ENCODE measurements at regions not wholly inside any gene's neighbourhood (a gene's known extent, or its start where the extent isn't known, plus 50 kb on each side); places are given as distances from the start of the nearest gene placed in this dataset.

DNA sequence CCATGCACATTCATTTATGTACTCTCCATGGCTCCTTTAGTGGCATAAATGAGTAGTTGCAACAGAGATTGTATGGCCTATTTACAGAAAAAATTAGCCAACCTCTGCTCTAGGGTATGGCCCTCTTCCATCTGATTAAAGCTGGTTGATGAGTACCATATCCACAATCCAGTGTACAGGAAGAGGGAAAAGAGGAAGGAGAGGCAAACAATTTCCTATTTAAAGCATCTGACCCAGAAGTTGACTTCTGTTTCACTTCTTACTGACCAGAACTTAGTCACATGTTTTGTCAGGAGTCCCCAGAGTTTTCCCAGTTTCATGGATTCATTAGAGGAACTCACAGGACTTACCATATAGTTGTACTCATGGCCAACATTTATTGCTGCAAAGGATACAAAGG, 68.6 kb upstream of the STARD4 start:
- H3K4me2 ChIP-seq (ENCODE audit: low read length): no peak overlapping the region
- no peaks in the 10 kb centered on the region for H3K79me2 ChIP-seq (ENCODE audit: insufficient read depth, low read length)
- no peaks in the 10 kb centered on the region for H3K9me2 ChIP-seq (ENCODE audit: low read depth, low read length)
- H3K36me3 ChIP-seq (ENCODE audit: insufficient read depth, low read length): no peaks in the 10 kb centered on the region
- H3K27ac ChIP-seq (ENCODE audit: low read depth, low read length, poor library complexity, severe bottlenecking): no peak overlapping the region
- no peak overlapping the region for H3K4me3 ChIP-seq (ENCODE audit: low read depth, low read length, poor library complexity, severe bottlenecking)
- no peaks in the 10 kb centered on the region for H3K9me3 ChIP-seq (ENCODE audit: low read length)
- H3F3A ChIP-seq (ENCODE audit: insufficient read depth, low read length): no peaks in the 10 kb centered on the region
- TF ChIP-seq EZH2 (IDR thresholded peaks at IDR 0.05; ENCODE audit: borderline replicate concordance, low read length): no peak
- TF ChIP-seq, protein P1, sequence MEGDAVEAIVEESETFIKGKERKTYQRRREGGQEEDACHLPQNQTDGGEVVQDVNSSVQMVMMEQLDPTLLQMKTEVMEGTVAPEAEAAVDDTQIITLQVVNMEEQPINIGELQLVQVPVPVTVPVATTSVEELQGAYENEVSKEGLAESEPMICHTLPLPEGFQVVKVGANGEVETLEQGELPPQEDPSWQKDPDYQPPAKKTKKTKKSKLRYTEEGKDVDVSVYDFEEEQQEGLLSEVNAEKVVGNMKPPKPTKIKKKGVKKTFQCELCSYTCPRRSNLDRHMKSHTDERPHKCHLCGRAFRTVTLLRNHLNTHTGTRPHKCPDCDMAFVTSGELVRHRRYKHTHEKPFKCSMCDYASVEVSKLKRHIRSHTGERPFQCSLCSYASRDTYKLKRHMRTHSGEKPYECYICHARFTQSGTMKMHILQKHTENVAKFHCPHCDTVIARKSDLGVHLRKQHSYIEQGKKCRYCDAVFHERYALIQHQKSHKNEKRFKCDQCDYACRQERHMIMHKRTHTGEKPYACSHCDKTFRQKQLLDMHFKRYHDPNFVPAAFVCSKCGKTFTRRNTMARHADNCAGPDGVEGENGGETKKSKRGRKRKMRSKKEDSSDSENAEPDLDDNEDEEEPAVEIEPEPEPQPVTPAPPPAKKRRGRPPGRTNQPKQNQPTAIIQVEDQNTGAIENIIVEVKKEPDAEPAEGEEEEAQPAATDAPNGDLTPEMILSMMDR (IDR thresholded peaks at IDR 0.05; ENCODE audit: low read length): no peak
- no peaks in the 10 kb centered on the region for H3K4me1 ChIP-seq (ENCODE audit: insufficient read depth, low read length, severe bottlenecking)
- H3K9ac ChIP-seq (ENCODE audit: low read length): no peak overlapping the region
- H3K27me3 ChIP-seq (ENCODE audit: insufficient read depth, low read length): no peaks in the 10 kb centered on the region
- H2AFZ ChIP-seq (ENCODE audit: low read length): no peak overlapping the region
- H4K20me1 ChIP-seq (ENCODE audit: insufficient read depth, low read length): no peaks in the 10 kb centered on the region

DNA sequence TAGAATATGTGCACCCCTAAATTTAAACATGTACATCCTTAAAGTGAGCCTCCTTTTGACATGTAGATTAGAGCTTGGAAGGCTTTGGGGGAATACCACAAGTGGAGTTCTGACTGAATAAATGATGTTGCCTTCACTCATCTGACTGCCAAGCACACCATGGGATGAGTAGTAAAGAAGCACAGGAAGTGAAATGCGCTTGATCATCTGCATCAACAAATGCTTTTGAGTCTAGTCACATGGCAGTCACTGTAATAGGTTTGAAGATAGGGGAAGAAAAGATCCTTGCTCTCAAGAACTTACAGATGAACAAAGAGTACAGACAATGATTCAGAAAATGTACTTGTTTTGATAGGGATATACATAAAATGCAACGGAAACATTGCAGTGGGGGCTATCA, 62.0 kb upstream of the STARD4 start:
- Histone ChIP-seq H3F3A (ENCODE audit: insufficient read depth, low read length) (no peaks in the 10 kb centered on the region), H3K27ac (ENCODE audit: low read depth, low read length, poor library complexity, severe bottlenecking) (no peak overlapping the region), H4K20me1 (ENCODE audit: insufficient read depth, low read length) (no peaks in the 10 kb centered on the region), H3K4me2 (ENCODE audit: low read length) (no peak overlapping the region), H3K4me3 (ENCODE audit: low read depth, low read length, poor library complexity, severe bottlenecking) (no peak overlapping the region), H2AFZ (ENCODE audit: low read length) (no peak overlapping the region), H3K79me2 (ENCODE audit: insufficient read depth, low read length) (no peaks in the 10 kb centered on the region), H3K9ac (ENCODE audit: low read length) (no peak overlapping the region), H3K36me3 (ENCODE audit: insufficient read depth, low read length) (no peaks in the 10 kb centered on the region), H3K4me1 (ENCODE audit: insufficient read depth, low read length, severe bottlenecking) (no peaks in the 10 kb centered on the region), H3K9me2 (ENCODE audit: low read depth, low read length) (no peaks in the 10 kb centered on the region), H3K27me3 (ENCODE audit: insufficient read depth, low read length) (no peaks in the 10 kb centered on the region; the same call in 1 of the 2 replicates), H3K9me3 (ENCODE audit: low read length) (no peaks in the 10 kb centered on the region)
- TF ChIP-seq, protein P1 (IDR thresholded peaks at IDR 0.05; ENCODE audit: low read length): no peak
- no peak for TF ChIP-seq EZH2 (IDR thresholded peaks at IDR 0.05; ENCODE audit: borderline replicate concordance, low read length)

DNA sequence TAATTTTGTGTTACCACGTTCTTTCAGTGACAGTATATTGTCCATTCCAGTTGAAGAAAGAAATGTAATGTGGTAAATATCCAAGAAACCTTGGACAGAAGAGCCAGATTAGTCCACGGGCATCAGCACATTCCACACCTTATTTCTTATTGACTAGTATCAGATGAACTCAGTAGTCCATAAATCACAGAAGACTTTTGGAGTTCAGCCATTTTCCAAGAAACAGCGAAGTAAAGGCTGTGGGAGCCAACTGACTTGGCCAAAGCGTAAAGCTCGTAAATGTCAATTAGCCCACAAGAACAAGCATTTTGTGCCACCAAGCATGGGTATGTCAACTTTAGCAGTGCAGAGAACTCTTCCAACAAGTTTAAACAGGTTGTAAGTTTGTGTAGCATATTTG, 60.2 kb upstream of the STARD4 start:
- H3K36me3 ChIP-seq (ENCODE audit: insufficient read depth, low read length): no peaks in the 10 kb centered on the region

More for the DNA sequence above, 60.2 kb upstream of the STARD4 start:
- H3K27me3 ChIP-seq (ENCODE audit: insufficient read depth, low read length): no peaks in the 10 kb centered on the region; the same call in 1 of the 2 replicates
- no peak overlapping the region for H3K4me2 ChIP-seq (ENCODE audit: low read length)
- no peak overlapping the region for H2AFZ ChIP-seq (ENCODE audit: low read length)
- no peak overlapping the region for H3K27ac ChIP-seq (ENCODE audit: low read depth, low read length, poor library complexity, severe bottlenecking)
- H3K9me2 ChIP-seq (ENCODE audit: low read depth, low read length): no peaks in the 10 kb centered on the region
- no peaks in the 10 kb centered on the region for H3F3A ChIP-seq (ENCODE audit: insufficient read depth, low read length)
- H4K20me1 ChIP-seq (ENCODE audit: insufficient read depth, low read length): no peaks in the 10 kb centered on the region
- no peaks in the 10 kb centered on the region for H3K79me2 ChIP-seq (ENCODE audit: insufficient read depth, low read length)
- H3K4me3 ChIP-seq (ENCODE audit: low read depth, low read length, poor library complexity, severe bottlenecking): no peak overlapping the region
- TF ChIP-seq, protein P1 (IDR thresholded peaks at IDR 0.05; ENCODE audit: low read length): no peak
- TF ChIP-seq EZH2 (IDR thresholded peaks at IDR 0.05; ENCODE audit: borderline replicate concordance, low read length): no peak
- no peaks in the 10 kb centered on the region for H3K4me1 ChIP-seq (ENCODE audit: insufficient read depth, low read length, severe bottlenecking)
- no peak overlapping the region for H3K9ac ChIP-seq (ENCODE audit: low read length)
- no peaks in the 10 kb centered on the region for H3K9me3 ChIP-seq (ENCODE audit: low read length)

Measured in OCI-LY1 (cell line).